ENCODE measurements at regions not wholly inside any gene's neighbourhood (a gene's known extent, or its start where the extent isn't known, plus 50 kb on each side); places are given as distances from the start of the nearest gene placed in this dataset.

DNA sequence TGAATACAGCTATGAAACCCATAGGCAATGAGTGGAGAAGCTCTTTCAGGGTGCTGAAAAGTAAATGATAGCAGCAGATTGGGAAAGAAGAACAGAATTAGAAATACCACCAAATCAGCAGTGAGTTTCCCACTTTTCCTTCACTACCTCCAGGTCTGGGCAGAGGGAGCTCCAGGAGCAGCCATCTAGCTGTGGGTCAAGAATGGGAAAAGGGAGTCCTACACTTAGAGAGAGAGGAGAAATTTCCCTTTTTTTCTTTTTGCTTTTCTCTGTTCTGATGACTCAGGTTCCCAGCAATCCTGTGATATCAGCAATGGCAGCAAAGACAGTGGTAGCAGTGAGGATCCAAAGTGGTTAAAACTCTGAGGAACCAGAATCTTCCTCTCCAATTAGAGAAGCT is 263.9 kb downstream of the NXPE2 start:
- H3K4me1 ChIP-seq (ENCODE audit: control insufficient read depth, low read length): no peaks in the 10 kb centered on the region
- H3F3A ChIP-seq (ENCODE audit: control insufficient read depth, insufficient read depth): no peaks in the 10 kb centered on the region
- peaks cover 3% of the 10 kb centered on the region; the same call in 1 of the 2 replicates for H3K9me3 ChIP-seq (ENCODE audit: control insufficient read depth, insufficient read depth, low read length)
- no peaks in the 10 kb centered on the region for H4K20me1 ChIP-seq (ENCODE audit: control insufficient read depth, insufficient read depth, low read depth, low read length)
- H3K27ac ChIP-seq (ENCODE audit: low read depth, low read length): no peak overlapping the region
- no peaks in the 10 kb centered on the region for H3K79me2 ChIP-seq (ENCODE audit: control insufficient read depth, low read length)
- TF ChIP-seq EZH2phosphoT487 (IDR thresholded peaks at IDR 0.05; ENCODE audit: borderline replicate concordance, low read length) (no peak), CTCF (IDR thresholded peaks at IDR 0.05; ENCODE audit: low read depth, low read length, poor library complexity, severe bottlenecking) (no peak)
- no peak overlapping the region for H3K4me3 ChIP-seq (ENCODE audit: low read length)
- H3K4me2 ChIP-seq (ENCODE audit: low read length): no peak overlapping the region
- H3K36me3 ChIP-seq (ENCODE audit: control insufficient read depth, low read length): no peaks in the 10 kb centered on the region
- H3K27me3 ChIP-seq (ENCODE audit: control insufficient read depth, low read length): no peaks in the 10 kb centered on the region
- no peaks in the 10 kb centered on the region for H3K9me2 ChIP-seq (replicated peaks; ENCODE audit: control insufficient read depth, low read length)

DNA sequence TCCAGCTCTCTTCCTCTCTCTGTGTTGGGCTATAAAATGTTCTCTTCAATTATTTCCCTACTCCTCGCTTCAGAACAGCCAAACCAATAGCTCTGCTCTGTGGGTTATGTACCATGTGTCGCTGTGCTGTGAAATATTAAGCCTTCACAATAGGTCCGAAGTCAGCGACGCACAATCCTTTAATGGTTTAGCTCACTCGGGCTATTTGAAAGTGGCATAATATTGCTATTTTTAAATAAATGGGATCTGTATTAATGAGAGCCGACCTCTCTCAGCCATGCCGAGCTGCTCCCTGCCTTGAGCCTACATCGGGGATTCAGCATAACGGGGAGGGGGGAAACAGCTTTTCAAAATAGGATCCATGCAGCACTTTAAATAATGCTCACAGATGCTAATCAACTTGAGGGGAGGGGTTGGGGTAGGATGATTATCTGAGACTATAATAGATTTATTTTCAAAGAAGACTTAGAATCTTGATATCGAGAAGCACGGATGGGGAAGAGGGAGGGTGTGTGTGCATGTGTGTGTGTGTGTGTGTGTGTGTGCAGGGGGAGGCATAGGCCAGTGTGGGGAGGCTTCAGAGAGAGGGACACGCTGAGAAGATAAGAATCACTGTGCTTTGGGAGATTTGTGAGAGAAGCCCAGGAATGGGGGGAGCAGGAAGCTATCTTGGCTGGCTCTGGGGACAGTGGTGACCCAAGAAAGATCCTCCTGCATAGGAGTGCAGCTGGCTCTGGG is 271.5 kb downstream of the NXPE2 start:
- H3K4me1 ChIP-seq (ENCODE audit: control insufficient read depth, low read length): no peaks in the 10 kb centered on the region
- H3K36me3 ChIP-seq (ENCODE audit: control insufficient read depth, low read length): no peaks in the 10 kb centered on the region
- no peaks in the 10 kb centered on the region for H3K9me3 ChIP-seq (ENCODE audit: control insufficient read depth, insufficient read depth, low read length)
- H4K20me1 ChIP-seq (ENCODE audit: control insufficient read depth, insufficient read depth, low read depth, low read length): no peaks in the 10 kb centered on the region
- no peaks in the 10 kb centered on the region for H3F3A ChIP-seq (ENCODE audit: control insufficient read depth, insufficient read depth)
- H3K4me2 ChIP-seq (ENCODE audit: low read length): no peak overlapping the region
- no peaks in the 10 kb centered on the region for H3K27me3 ChIP-seq (ENCODE audit: control insufficient read depth, low read length)
- no peaks in the 10 kb centered on the region for H3K9me2 ChIP-seq (replicated peaks; ENCODE audit: control insufficient read depth, low read length)
- TF ChIP-seq CTCF (IDR thresholded peaks at IDR 0.05; ENCODE audit: low read depth, low read length, poor library complexity, severe bottlenecking) (no peak), EZH2phosphoT487 (IDR thresholded peaks at IDR 0.05; ENCODE audit: borderline replicate concordance, low read length) (no peak)
- H3K79me2 ChIP-seq (ENCODE audit: control insufficient read depth, low read length): no peaks in the 10 kb centered on the region
- no peak overlapping the region for H3K27ac ChIP-seq (ENCODE audit: low read depth, low read length)
- H3K4me3 ChIP-seq (ENCODE audit: low read length): no peak overlapping the region

GRCh38 chr11:114953039-114953438 is 274.7 kb downstream of the NXPE2 start:
- Histone ChIP-seq H3F3A (ENCODE audit: control insufficient read depth, insufficient read depth) (no peaks in the 10 kb centered on the region), H3K9me2 (replicated peaks; ENCODE audit: control insufficient read depth, low read length) (no peaks in the 10 kb centered on the region), H3K4me3 (ENCODE audit: low read length) (no peak overlapping the region), H3K79me2 (ENCODE audit: control insufficient read depth, low read length) (no peaks in the 10 kb centered on the region), H3K27me3 (ENCODE audit: control insufficient read depth, low read length) (no peaks in the 10 kb centered on the region), H3K4me2 (ENCODE audit: low read length) (no peak overlapping the region), H3K36me3 (ENCODE audit: control insufficient read depth, low read length) (no peaks in the 10 kb centered on the region), H3K9me3 (ENCODE audit: control insufficient read depth, insufficient read depth, low read length) (no peaks in the 10 kb centered on the region), H3K27ac (ENCODE audit: low read depth, low read length) (no peak overlapping the region), H3K4me1 (ENCODE audit: control insufficient read depth, low read length) (no peaks in the 10 kb centered on the region), H4K20me1 (ENCODE audit: control insufficient read depth, insufficient read depth, low read depth, low read length) (no peaks in the 10 kb centered on the region)
- TF ChIP-seq EZH2phosphoT487 (IDR thresholded peaks at IDR 0.05; ENCODE audit: borderline replicate concordance, low read length) (no peak), CTCF (IDR thresholded peaks at IDR 0.05; ENCODE audit: low read depth, low read length, poor library complexity, severe bottlenecking) (no peak)
